ENCODE measurements at regions not wholly inside any gene's neighbourhood (a gene's known extent, or its start where the extent isn't known, plus 50 kb on each side); places are given as distances from the start of the nearest gene placed in this dataset.
"Not testable (repeated sequence)": the region's sequence is repeated elsewhere in the genome, so short reads cannot be mapped to it uniquely, and the experiment has no call there.

GRCh38 chr16:59543641-59544040 lies 809.5 kb upstream of the GOT2 start:
- Histone ChIP-seq H3K27me3 (ENCODE audit: control insufficient read depth, insufficient read depth, low read length) (no peaks in the 10 kb centered on the region), H3K4me3 (ENCODE audit: low read depth, low read length) (no peak overlapping the region), H3K36me3 (ENCODE audit: control insufficient read depth, insufficient read depth, low read length) (no peaks in the 10 kb centered on the region)
- TF ChIP-seq CTCF (IDR thresholded peaks at IDR 0.05; ENCODE audit: insufficient read depth, low read length, severe bottlenecking), result no peak
- peak; percentile 9 for DNase-seq (ENCODE audit: low read depth)
- FAIRE-seq, result no peak

- Histone ChIP-seq H3K4me3 (ENCODE audit: low read depth, low read length) (no peak overlapping the region), H3K36me3 (ENCODE audit: control insufficient read depth, insufficient read depth, low read length) (no peaks in the 10 kb centered on the region), H3K27me3 (ENCODE audit: control insufficient read depth, insufficient read depth, low read length) (no peaks in the 10 kb centered on the region)
- DNase-seq (ENCODE audit: low read depth), result no peak
- no peak for FAIRE-seq
- no peak for TF ChIP-seq CTCF (IDR thresholded peaks at IDR 0.05; ENCODE audit: insufficient read depth, low read length, severe bottlenecking)
Observed at GRCh38 chr16:59540621-59541020, 806.5 kb upstream of the GOT2 start.

GRCh38 chr16:59535298-59535697 lies 801.2 kb upstream of the GOT2 start:
- no peak for FAIRE-seq
- H3K36me3 ChIP-seq (ENCODE audit: control insufficient read depth, insufficient read depth, low read length), result no peaks in the 10 kb centered on the region
- no peak for TF ChIP-seq CTCF (IDR thresholded peaks at IDR 0.05; ENCODE audit: insufficient read depth, low read length, severe bottlenecking)
- no peaks in the 10 kb centered on the region for H3K27me3 ChIP-seq (ENCODE audit: control insufficient read depth, insufficient read depth, low read length)
- no peak for DNase-seq (ENCODE audit: low read depth)
- no peak overlapping the region for H3K4me3 ChIP-seq (ENCODE audit: low read depth, low read length)

GRCh38 chr16:59527206-59527997 lies 793.3 kb upstream of the GOT2 start:
- no peak overlapping the region for H3K4me3 ChIP-seq (ENCODE audit: low read depth, low read length)
- FAIRE-seq (no peak), DNase-seq (ENCODE audit: low read depth) (no peak)
- TF ChIP-seq CTCF (IDR thresholded peaks at IDR 0.05; ENCODE audit: insufficient read depth, low read length, severe bottlenecking), result no peak
- H3K27me3 ChIP-seq (ENCODE audit: control insufficient read depth, insufficient read depth, low read length), result no peaks in the 10 kb centered on the region
- no peaks in the 10 kb centered on the region for H3K36me3 ChIP-seq (ENCODE audit: control insufficient read depth, insufficient read depth, low read length)

GRCh38 chr16:59522826-59523225 lies 788.7 kb upstream of the GOT2 start:
- H3K36me3 ChIP-seq (ENCODE audit: control insufficient read depth, insufficient read depth, low read length), result no peaks in the 10 kb centered on the region
- H3K27me3 ChIP-seq (ENCODE audit: control insufficient read depth, insufficient read depth, low read length), result no peaks in the 10 kb centered on the region
- FAIRE-seq (no peak), DNase-seq (ENCODE audit: low read depth) (no peak)
- H3K4me3 ChIP-seq (ENCODE audit: low read depth, low read length), result no peak overlapping the region
- no peak for TF ChIP-seq CTCF (IDR thresholded peaks at IDR 0.05; ENCODE audit: insufficient read depth, low read length, severe bottlenecking)

GRCh38 chr16:59518721-59519120 lies 784.6 kb upstream of the GOT2 start:
- DNase-seq (ENCODE audit: low read depth); H3K27me3 ChIP-seq (ENCODE audit: control insufficient read depth, insufficient read depth, low read length); H3K4me3 ChIP-seq (ENCODE audit: low read depth, low read length); H3K36me3 ChIP-seq (ENCODE audit: control insufficient read depth, insufficient read depth, low read length); FAIRE-seq: not testable (repeated sequence)

Measured in bronchial epithelial cell (primary cell).